NOMO-1 (cell line): ENCODE measurements at regions not wholly inside any gene's neighbourhood (a gene's known extent, or its start where the extent isn't known, plus 50 kb on each side); places are given as distances from the start of the nearest gene placed in this dataset.

Experiments
- DNase-seq, 2 experiments: peaks; one replicate each; lab custom pipeline; 2025; ENCODE audit not compliant: unreplicated experiment in 2 of 2; lab: John Stamatoyannopoulos, UW

DNA sequence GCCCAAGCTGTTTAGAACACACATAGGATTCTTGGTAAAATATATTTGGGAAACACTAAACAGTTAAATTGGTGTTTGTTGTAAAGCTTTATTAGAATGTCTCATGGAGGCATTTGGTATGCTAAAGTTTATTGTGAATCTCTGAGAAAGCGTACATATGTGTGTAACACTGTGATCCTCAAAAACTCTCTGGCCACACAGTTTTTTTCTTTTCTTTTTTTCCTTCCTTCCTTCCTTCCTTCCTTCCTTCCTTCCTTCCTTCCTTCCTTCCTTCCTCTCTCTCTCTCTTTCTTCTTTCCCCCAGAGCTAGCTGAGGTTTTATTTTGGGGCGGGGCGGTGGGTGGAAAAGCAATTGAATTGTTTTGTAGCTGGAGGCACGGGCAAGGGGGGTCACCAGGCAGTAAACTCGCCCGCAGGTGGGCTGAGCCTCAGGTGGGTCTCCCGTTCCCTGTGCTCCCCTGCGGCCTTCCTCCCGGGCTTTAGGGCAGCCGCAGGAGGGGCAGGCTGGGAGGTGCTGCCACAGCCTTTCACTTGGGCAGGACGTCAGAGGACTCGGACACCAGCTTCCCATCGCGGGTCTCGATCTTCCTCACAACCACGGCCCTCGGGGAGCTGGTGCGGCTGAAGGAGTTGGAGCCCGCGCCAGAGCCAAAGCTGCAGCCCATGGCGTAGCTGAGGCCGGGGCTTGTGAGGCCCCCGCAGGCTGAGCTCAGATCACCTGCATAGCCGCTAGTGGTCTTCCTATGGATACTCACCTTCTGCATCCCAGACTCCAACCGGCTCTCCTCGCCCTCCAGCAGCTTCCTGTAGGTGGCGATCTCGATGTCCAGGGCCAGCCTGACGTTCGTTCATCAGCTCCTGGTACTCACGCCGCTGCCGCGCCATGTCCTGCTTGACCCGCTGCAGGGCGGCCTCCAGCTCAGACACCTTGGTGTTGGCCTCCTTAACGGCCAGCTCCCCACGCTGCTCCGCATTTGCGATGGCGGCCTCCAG lies 459.0 kb downstream of the GATA3 start:
- no peak for DNase-seq

DNA sequence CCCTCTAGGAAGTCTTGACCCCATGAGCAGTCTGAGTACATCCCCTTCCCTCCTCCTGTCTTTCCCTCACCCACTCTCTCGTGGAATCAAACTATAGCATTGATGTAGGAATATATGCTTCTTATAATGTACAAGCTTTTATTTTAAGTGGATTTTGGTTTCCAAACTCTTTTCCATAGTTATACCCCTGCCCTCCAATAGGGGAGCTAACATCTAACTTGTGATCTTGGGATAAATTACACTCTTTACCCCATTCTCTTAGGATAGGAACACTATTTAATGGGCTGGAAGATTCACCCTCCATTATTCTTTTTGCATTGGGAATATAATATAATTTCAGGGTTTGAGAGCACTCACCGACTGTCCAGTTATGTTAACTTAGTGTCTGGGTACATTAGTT lies 465.9 kb downstream of the GATA3 start:
- no peak for DNase-seq

DNA sequence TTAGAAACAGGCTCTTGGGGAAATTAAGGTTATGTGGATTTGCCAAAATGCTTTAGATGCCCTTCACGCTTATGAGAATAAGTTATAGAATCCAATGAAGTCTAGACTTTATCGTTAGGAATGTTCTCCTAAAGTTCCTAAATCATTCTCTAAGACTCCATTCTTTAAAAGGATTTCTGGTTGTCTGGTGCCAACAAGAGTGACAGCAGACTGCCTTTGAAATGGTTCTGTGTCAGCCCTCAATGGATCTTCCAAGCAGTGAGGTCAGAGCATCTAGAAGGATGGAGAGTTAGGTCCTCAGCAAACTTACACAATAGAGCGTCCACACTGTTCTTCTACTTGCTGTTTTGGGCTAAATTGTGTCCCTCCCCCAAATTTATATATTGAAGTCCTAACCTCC lies 473.3 kb downstream of the GATA3 start:
- no peak for DNase-seq

DNA sequence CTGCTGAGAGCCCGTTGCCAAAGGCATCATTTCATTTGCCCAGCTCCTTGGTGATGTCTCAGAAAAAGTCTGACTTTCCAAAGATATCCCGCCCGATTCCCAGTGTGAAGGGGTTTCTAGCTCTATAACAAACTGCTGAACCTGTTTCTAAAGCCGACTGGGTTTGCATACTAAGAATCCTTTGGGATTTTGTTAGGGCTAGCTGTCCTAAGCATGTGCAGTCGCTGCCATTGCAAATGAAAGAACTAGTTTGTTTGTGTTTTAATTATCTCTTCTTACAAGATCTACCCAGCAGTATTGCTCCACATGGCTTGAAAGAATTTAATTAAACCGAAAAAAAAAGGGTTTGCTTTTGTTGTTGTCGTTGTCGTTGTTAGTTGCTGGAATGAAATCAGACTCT lies 476.6 kb downstream of the GATA3 start:
- no peak for DNase-seq

DNA sequence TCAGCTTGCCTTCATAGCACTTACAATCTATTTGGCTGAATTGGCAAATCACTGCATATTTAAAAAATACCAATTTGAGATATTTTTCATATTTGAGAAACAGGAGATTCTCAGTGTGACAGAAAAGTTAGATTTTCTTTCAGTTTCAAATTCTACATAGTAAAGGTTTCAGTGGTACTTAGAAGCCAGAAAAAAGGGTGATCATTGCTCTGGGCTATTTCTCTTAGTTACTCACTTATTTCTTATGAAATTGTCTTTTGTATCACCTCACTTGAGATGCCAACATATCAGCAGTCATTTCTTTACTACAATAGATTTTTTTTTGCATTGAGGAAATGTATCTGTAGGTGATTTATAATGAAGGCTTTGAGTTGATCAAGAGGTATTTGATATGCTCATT lies 478.2 kb downstream of the GATA3 start:
- no peak for DNase-seq

DNA sequence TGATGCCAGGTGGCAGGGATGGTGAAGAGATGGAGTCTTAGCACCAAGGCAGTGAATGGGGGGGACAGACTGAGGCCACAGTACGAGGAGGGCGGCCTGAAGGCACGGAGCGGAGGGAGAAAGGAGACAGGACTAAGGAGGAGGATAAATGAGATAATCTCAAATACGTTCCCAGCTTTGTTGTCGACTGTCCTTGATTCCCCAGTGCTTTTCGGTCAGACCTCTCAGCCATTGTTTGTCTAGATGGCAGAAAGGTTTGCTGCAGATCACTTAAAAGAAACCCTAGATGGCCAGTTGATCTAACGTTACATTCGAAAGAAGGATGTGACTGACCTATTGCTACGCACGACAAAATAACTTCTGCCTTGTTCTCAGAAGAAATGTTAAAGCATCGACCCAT lies 479.0 kb downstream of the GATA3 start:
- no peak for DNase-seq

DNA sequence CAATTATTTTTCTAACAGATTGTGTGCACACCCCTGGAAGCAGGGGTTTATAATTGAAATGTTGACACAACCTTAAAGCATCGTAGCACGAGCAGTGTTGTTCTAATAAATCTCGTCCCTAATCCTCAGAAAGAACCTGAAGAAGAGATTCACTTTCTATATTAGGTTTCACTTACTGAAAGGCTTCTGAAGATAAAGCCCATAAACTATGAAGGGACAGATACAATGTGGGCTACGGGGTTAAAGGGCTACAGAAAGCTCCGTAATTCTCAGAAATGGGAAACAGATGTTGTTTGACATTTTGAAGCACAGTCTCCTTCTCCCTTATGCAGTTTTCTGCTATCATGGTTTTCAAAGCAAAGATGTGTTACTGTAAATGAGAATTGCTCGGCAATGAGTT lies 479.6 kb downstream of the GATA3 start:
- no peak for DNase-seq

DNA sequence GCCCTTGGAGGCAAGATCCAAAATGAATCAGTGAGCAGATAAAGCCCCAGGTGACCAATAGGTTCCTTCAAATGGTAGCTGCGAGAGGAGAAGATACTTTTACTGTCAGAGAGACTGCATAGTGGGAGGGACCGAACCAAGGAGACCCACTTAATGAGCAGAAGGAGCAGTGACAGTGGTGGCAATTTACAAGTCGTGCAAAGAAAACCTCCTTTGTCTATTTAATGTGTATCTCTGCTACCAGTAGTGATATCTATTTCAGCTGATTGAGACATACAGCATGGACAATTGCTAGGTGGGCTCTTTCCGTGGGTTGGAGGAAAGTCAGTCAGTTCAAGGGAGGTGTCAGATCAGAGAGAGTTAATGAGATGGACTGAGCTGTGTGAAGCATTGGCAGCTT lies 480.4 kb downstream of the GATA3 start:
- DNase-seq: no peak

DNA sequence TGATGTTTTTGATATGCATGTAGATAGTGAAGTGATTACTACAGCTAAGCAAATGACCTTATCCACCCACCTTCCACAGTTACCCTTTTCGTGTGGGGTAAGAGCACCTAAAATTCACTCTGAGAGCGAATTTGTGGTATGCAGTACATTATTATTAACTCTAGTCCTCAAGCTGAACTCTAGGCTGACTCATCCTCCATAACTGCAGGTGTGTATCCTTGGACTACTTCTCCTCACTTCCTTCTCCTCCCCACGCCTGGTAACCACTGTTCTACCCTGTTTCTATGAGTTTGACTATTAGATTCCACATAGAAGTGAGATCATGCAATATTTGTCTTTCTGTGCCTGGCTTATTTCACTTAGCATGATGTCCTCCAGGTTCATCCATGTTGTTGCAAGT lies 484.6 kb downstream of the GATA3 start:
- no peak for DNase-seq

DNA sequence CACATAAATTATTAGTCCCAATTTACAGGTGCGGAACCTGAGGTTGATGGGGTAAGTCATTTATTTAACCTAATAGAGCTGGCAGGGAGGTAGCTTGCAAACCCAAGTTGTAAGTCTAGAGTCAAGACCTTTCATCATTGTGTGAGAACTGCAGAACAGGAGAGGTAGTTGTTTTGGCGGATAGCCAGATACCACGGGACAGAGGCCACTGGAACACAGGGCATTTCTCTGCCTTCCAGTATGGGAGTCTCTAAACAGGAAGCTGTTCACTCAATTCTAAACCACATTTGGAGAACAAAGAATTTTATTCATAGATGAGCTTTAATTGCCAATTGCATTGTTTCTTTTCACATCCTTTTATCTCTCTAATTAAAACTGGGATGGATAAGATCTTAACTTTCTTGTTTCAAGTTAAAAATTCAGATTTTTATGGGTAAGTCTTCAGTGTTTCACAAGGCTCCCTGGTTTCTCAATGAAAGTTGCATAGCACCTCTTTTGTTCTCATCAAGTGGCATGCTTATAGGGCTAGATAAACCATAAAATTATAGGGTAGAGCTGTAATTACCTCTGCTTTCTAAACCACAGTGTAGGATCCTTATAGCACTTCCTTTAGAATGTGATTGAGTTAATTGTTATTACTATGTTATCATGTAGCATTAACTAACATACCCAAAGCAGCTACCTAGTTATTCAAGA lies 489.0 kb downstream of the GATA3 start:
- no peak for DNase-seq

DNA sequence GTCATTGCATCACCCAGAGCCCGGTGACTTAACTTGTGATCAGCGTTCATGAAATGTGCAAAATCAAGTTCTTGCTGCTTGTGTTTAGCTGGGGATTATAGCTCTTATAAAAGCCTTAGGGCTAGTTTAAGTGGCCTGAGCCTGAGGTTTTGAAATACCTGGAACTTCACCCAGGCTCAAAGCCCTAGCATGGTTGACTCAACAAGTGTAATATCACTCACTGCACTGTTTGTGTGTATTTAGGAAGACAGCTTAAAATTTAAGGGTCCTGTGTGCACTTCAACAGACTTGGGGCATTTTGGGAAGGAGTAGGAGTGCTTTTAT lies 489.5 kb downstream of the GATA3 start:
- DNase-seq: no peak

DNA sequence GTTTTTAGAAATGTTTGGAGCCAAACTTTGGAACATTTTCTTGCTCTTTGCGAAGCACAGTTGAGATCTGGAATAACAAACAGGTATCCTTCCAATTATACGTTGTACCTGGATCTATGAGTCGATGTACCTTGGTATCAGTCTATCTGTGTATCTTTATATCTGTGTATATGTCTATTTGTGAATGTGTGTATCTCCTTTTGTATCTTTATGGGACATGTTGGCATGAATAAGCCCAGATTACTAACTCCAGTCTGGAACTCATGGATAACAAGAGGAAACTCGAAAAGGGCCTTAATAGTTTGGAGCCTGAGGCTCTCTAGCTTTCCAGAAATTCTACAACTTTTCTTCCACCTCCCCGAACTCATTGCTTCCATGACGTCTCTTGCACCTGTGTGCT lies 490.0 kb downstream of the GATA3 start:
- DNase-seq: no peak

DNA sequence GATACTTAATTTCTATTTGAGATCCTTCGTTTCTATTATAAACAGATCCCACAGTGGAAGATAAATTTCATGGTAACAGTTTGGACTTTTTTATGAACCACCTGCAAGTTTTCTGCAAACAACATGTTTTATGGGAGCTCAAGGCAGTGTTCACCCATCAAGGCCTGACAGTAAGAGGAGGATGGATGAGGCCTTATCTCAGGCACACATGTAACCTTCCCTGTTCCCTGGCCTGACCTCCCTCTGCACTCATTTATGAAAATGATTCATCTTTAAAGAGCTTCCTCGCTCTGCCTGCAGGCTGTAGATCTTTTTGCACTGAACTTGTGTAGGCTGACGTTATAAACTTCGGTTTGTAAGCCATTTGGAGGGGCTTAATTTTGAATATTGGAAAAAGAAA lies 500.1 kb downstream of the GATA3 start:
- no peak for DNase-seq

DNA sequence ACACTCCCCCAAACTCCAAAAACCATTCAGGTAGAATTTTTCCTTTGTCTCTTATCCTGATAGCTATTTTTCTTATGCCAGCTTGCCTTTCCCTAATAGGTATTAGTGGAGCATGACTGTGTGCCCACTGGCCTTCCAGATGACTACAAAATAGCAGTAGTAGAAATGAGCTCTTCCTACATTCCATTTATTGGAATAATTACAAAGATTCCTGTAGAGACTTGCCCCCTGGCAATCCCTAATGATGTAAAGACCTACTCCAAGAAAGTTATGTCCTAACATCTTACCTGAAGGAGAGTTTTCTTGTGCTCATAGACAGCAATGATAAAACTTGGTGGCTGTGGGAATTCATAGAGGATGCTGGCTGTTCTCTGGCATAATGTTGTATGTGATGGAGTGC lies 501.8 kb downstream of the GATA3 start:
- no peak for DNase-seq

DNA sequence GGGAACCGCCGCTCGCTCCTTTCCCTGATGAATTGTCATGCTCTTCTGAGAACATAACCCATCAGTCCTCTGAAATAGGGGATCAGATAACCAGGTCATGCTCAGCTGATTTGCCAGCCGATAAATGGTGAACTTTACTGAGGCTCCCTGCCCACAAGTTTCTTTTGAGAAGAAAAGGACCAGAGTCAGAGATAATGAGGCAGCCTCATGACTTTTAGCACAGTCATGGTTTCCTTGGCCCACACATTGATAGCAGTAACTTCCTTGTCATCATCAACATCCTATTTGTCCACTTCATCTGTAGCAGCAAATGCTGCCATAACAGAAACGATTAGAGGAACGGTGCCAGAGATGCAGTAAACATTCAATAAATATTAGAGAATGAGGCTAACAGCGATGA lies 509.0 kb downstream of the GATA3 start:
- DNase-seq: no peak

DNA sequence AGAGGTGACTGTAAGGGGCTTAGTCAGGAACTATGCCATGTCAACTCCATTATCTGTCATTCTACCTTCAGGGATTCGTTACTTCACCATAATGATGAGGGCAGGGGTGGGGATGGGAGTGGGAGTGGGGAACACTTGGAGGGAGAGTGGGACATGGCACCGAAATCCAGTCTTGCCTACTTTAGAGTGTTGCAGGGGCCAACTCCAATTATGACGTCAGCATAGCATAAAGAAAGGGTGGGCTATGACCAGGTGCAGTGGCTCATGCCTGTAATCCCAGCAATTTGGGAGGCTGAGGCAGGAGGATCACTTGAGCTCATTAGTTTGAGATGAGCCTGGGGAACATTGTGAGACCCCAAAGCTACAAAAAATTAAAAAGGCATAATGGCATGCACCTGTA lies 512.2 kb downstream of the GATA3 start:
- no peak for DNase-seq

DNA sequence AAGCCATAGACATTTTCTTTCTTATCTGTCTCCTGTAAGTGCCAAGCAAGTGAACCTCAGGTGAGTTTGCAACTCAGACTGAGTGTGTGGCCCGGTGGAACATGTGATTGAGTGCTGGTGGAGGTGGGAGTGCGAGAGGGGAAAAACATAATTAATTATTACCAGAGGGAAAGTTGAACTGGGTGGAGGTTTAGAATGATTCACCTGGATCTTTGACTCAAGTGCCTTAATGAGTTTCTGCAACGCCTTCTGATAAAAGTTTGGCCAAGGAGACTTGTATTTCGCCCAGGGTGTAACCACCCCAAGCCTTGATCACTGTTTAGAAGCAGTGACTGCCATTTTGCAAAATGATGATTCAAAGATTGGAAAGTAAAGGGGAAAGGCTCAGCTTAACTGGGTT lies 513.9 kb downstream of the GATA3 start:
- DNase-seq: no peak

DNA sequence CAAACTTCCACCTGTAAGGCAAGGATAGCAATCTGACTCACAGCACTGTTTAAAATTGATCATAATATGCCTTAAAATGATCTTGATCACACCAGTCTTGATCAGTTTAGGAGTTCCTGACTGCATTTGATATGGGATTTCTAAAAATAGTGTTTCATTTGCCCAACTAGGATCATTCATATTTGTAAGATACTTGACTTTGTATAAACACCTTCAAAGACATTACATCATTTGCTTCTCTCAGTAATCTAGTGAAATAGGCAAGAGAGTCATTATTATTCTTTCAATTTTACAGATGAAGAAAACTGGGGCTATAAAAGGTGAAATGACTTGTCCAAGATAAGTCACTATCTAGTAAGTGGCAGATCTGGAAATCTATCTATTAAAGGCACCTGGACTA lies 521.1 kb downstream of the GATA3 start:
- no peak for DNase-seq

DNA sequence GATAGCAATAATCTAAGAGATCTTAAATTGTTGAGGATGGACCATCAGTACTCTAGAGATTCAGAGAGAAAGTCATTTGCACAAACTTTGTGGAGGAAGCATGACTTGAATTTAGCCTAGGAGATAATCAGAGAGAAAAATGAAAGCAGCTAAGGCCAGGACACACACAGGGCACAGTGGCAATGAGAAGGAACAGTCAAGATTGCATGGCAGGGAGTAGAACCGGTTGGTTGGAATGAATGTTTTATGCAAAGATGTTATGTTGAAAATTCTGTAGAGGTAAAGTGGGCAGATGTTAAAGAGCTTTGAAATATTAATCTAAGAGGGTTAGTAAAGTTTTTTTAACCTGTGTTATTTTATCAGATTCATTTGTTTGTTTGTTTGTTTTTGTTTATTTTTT lies 521.8 kb downstream of the GATA3 start:
- DNase-seq: no peak

DNA sequence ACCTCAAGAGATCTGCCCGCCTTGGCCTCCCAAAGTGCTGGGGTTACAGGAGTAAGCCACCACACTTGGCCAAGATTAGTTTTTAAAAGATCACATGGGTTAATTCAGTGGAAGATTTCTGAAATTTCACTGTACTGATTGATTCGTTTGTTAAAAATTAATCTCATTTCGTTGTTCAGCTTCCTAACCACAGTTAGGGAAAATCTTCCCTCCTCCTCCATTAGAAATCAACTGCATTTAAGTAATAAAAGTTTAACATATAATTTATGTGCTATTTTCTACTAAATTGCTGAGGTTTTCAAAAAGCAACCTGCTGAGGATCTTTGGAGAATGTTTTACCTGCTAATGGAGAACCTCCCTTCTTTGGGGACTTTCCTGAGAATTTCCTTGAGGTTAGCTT lies 522.4 kb downstream of the GATA3 start:
- DNase-seq: no peak

DNA sequence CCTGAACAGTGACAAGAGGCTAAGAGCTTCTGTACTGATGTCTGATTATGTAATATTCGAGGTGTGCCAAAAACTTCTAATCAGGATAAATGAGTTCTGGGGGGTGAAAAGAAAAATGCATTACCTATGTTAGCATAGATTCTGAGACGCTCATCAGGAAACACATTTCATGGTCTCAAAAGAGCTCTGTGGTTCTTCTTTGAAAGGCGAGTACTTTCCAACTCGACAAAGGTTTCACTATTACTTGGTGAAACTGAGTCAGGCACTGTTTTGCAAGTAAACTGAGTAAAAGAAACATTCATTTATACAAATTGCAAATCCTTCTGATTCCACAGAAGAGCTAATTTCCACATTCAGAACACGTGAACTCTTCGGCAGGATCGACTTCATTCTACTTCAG lies 523.2 kb downstream of the GATA3 start:
- DNase-seq: no peak

DNA sequence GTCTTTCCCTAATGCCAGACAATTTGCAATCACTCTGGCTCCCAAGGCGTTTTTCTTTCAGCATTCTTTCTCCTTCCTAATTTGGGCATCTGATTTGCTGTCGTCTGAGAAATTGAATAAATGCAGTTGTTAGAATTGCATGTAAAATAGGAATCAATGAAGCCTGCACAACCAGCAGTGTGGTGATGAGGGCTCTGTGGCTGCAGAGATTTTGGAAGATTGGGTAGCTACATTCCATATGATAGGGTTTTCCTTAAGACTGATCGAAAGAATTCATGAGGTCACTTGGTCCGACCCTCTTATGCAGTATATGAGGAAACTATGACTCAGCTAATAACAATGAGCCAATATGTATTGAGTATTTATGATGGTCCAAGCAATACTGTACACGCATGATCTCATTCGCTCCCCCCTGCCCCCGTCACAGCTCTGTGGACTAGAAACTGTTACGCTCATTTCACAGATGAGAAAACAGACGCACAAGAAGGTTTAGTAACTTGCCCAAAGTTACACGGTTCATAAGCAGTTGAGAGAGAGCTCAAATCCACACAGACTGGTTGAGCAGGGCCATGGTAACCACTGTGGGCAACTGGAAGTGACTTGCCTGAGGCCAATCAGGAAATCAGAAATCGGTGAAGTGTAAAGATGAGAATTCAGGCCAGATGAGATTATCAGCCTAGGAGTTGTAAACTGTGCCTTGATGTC lies 527.2 kb downstream of the GATA3 start:
- DNase-seq: no peak
